Natural killer cell (primary cell): ENCODE measurements at regions not wholly inside any gene's neighbourhood (a gene's known extent, or its start where the extent isn't known, plus 50 kb on each side); places are given as distances from the start of the nearest gene placed in this dataset.

Experiments used
- ATAC-seq, 3 donors: fragments of 150-1000 bp in 2 of 3; fragments of 200-7000 bp in 1 of 3; cut with Tn5 transposase; 1 replicate in 1 of 3; 2 replicates in 2 of 3; pipeline ENCODE4 v1.10.0; 2021; ENCODE audit warnings: mild to moderate bottlenecking in 2 of 3, moderate library complexity in 2 of 3
- DNase-seq, 2 donors: peaks; one replicate each; pipeline versions ENCODE4 v3.0.0 to v3.0.0-alpha.2; 2013 to 2021; ENCODE audit warnings: mixed read lengths in 1 of 2
- H3K27ac ChIP-seq: one replicate; pipeline ENCODE4 v1.5.1; 2013; ENCODE audit warnings: mild to moderate bottlenecking, low read length
- H3K27me3 ChIP-seq: one replicate; pipeline ENCODE4 v1.6.1; 2013; ENCODE audit warnings: low read length; ENCODE audit not compliant: control insufficient read depth, insufficient read depth
- H3K36me3 ChIP-seq: one replicate; pipeline ENCODE4 v1.6.1; 2013; ENCODE audit warnings: low read length; ENCODE audit not compliant: control insufficient read depth, insufficient read depth
- H3K4me1 ChIP-seq: one replicate; pipeline ENCODE4 v1.6.1; 2013; ENCODE audit warnings: low read length; ENCODE audit not compliant: control insufficient read depth, insufficient read depth
- H3K4me3 ChIP-seq: one replicate; pipeline ENCODE4 v1.5.1; 2013; ENCODE audit warnings: low read length
- H3K9me3 ChIP-seq: one replicate; pipeline ENCODE4 v1.6.1; 2013; ENCODE audit warnings: low read length; ENCODE audit not compliant: control insufficient read depth, insufficient read depth
- H3K27ac Mint-ChIP-seq, 2 donors: one replicate each; pipeline ENCODE4 v1.8.0; 2022; ENCODE audit warnings: mild to moderate bottlenecking in 2 of 2, mixed read lengths in 2 of 2, moderate library complexity in 1 of 2
- H3K27me3 Mint-ChIP-seq, 2 donors: one replicate each; pipeline ENCODE4 v1.8.0; 2022; ENCODE audit warnings: low read depth in 2 of 2, mixed read lengths in 2 of 2
- H3K36me3 Mint-ChIP-seq: one replicate; pipeline ENCODE4 v1.8.0; 2022; ENCODE audit warnings: mixed read lengths
- H3K4me1 Mint-ChIP-seq, 2 donors: one replicate each; pipeline ENCODE4 v1.8.0; 2022; ENCODE audit warnings: mixed read lengths in 2 of 2
- H3K4me3 Mint-ChIP-seq: one replicate; pipeline ENCODE4 v1.8.0; 2022; ENCODE audit warnings: mild to moderate bottlenecking, moderate library complexity, mixed read lengths
- H3K9me3 Mint-ChIP-seq, 2 donors: one replicate each; pipeline ENCODE4 v1.8.0; 2022; ENCODE audit warnings: mixed read lengths in 2 of 2
- CTCF ChIP-seq: fragments of 200-600 bp; IDR thresholded peaks from one replicate; pipeline ENCODE4 v1.8.0; 2022; ENCODE audit warnings: antibody characterized with exemption
- WGBS: methylation state at CpG from one replicate; pipeline ENCODE4 v1.1.7; 2013; ENCODE audit warnings: missing lambda C conversion rate; ENCODE audit not compliant: insufficient coverage; 5-methylcytosine and 5-hydroxymethylcytosine counted together
- intact Hi-C: fragments of 100-400 bp; cut with micrococcal nuclease; formaldehyde crosslinking; loops from one replicate; pipeline ENCODE4 v1.14.2; 2022

- no peak for ATAC-seq
- H3K36me3 ChIP-seq, result no peaks in the 10 kb centered on the region
- DNase-seq, result no peak
- TF ChIP-seq CTCF, result no peak
- Mint-ChIP-seq H3K4me1 (no peaks in the 10 kb centered on the region), H3K9me3 (no peaks in the 10 kb centered on the region), H3K4me3 (no peak overlapping the region), H3K27me3 (peaks cover 32 to 53% of the 10 kb centered on the region in 2 donors), H3K27ac (no peak overlapping the region), H3K36me3 (peaks cover 5% of the 10 kb centered on the region)
- 74% methylated on average over 4 of the region's 4 CpGs for WGBS
- intact Hi-C loops, result no loop called here
- H3K9me3 ChIP-seq, result no peaks in the 10 kb centered on the region
- H3K27ac ChIP-seq, result no peak overlapping the region
- no peaks in the 10 kb centered on the region for H3K4me1 ChIP-seq
- no peaks in the 10 kb centered on the region for H3K27me3 ChIP-seq
- no peak overlapping the region for H3K4me3 ChIP-seq
These were observed 144.0 kb upstream of the PRNP start for GRCh38 chr20:4542270-4542669.

DNA sequence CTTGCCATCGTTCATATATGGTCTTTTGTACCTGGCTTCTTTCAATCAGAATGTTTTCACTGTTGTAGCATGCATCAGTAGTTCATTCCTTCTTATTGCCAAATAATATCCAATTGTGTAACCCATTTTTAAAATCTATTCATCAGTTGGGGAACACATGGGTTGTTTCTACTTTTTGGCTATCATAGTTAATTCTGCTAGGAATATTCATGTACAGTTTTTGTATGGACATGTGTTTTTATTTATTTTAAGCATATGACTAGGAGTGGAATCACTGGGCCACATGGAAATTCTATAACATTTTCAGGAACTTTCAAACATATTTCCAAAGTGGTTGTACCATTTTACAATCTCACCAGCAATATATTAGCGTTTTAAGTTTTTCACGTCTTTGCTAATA lies 151.9 kb upstream of the PRNP start:
- Mint-ChIP-seq H3K9me3 (no peaks in the 10 kb centered on the region), H3K4me3 (no peak overlapping the region), H3K36me3 (peaks cover 6% of the 10 kb centered on the region), H3K27ac (no peak overlapping the region), H3K4me1 (no peaks in the 10 kb centered on the region), H3K27me3 (peaks cover 31 to 38% of the 10 kb centered on the region in 2 donors)
- no peak for TF ChIP-seq CTCF
- Histone ChIP-seq H3K27me3 (no peaks in the 10 kb centered on the region), H3K9me3 (no peaks in the 10 kb centered on the region), H3K4me1 (no peaks in the 10 kb centered on the region), H3K27ac (no peak overlapping the region), H3K36me3 (no peaks in the 10 kb centered on the region), H3K4me3 (no peak overlapping the region)
- ATAC-seq (no peak), DNase-seq (no peak)
- intact Hi-C loops, result no loop called here
- WGBS, result 80% methylated on average over 2 of the region's 3 CpGs

- intact Hi-C loops, result no loop called here
- no peaks in the 10 kb centered on the region for H3K9me3 Mint-ChIP-seq
- H3K36me3 Mint-ChIP-seq, result peaks cover 6% of the 10 kb centered on the region
- no peak for ATAC-seq
- 84% methylated on average over 10 of the region's 10 CpGs for WGBS
- H3K27ac ChIP-seq, result no peak overlapping the region
- H3K4me3 ChIP-seq, result no peak overlapping the region
- peaks cover 31 to 39% of the 10 kb centered on the region in 2 donors for H3K27me3 Mint-ChIP-seq
- TF ChIP-seq CTCF, result no peak
- no peaks in the 10 kb centered on the region for H3K27me3 ChIP-seq
- H3K9me3 ChIP-seq, result no peaks in the 10 kb centered on the region
- H3K4me3 Mint-ChIP-seq, result no peak overlapping the region
- H3K27ac Mint-ChIP-seq, result no peak overlapping the region
- H3K4me1 Mint-ChIP-seq, result no peaks in the 10 kb centered on the region
- no peaks in the 10 kb centered on the region for H3K4me1 ChIP-seq
- DNase-seq, result no peak
- H3K36me3 ChIP-seq, result no peaks in the 10 kb centered on the region
These were observed 152.7 kb upstream of the PRNP start for GRCh38 chr20:4533368-4534133.

DNA sequence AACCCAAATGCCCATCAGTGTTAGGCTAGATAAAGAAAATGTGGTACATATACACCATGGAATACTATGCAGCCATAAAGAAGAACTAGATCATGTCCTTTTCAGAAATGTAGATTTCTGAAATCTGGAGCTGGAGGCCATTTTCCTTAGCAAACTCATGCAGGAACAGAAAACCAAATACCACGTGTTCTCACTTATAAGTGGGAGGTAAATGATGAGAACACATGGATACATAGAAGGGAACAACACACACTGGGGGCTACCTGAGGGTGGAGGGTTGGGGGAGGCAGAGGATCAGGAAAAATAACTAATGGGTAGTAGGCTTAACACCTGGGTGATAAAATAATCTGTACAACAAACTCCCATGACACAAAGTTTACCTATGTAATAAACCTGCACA lies 153.5 kb upstream of the PRNP start:
- Mint-ChIP-seq H3K4me3 (no peak overlapping the region), H3K27ac (no peak overlapping the region), H3K9me3 (peaks cover 3% of the 10 kb centered on the region in 2 donors), H3K4me1 (no peaks in the 10 kb centered on the region), H3K36me3 (peaks cover 11% of the 10 kb centered on the region), H3K27me3 (peaks cover 32 to 42% of the 10 kb centered on the region in 2 donors)
- H3K9me3 ChIP-seq, result no peaks in the 10 kb centered on the region
- WGBS, result 88% methylated on average over 1 of the region's 1 CpG
- no peak overlapping the region for H3K27ac ChIP-seq
- no peaks in the 10 kb centered on the region for H3K36me3 ChIP-seq
- no peak for DNase-seq
- H3K4me1 ChIP-seq, result no peaks in the 10 kb centered on the region
- no peaks in the 10 kb centered on the region for H3K27me3 ChIP-seq
- H3K4me3 ChIP-seq, result no peak overlapping the region
- no peak for TF ChIP-seq CTCF
- ATAC-seq, result no peak
- intact Hi-C loops, result no loop called here
